GM21526 (cell line): ENCODE measurements at regions not wholly inside any gene's neighbourhood (a gene's known extent, or its start where the extent isn't known, plus 50 kb on each side); places are given as distances from the start of the nearest gene placed in this dataset.
"Not testable (repeated sequence)": the region's sequence is repeated elsewhere in the genome, so short reads cannot be mapped to it uniquely, and the experiment has no call there.

Source experiments
- ATAC-seq: cut with Tn5 transposase; IDR thresholded peaks from one replicate; pipeline ENCODE4 v1.9.1; 2021; ENCODE audit warnings: moderate library complexity; ENCODE audit not compliant: unreplicated experiment, low FRiP score

DNA sequence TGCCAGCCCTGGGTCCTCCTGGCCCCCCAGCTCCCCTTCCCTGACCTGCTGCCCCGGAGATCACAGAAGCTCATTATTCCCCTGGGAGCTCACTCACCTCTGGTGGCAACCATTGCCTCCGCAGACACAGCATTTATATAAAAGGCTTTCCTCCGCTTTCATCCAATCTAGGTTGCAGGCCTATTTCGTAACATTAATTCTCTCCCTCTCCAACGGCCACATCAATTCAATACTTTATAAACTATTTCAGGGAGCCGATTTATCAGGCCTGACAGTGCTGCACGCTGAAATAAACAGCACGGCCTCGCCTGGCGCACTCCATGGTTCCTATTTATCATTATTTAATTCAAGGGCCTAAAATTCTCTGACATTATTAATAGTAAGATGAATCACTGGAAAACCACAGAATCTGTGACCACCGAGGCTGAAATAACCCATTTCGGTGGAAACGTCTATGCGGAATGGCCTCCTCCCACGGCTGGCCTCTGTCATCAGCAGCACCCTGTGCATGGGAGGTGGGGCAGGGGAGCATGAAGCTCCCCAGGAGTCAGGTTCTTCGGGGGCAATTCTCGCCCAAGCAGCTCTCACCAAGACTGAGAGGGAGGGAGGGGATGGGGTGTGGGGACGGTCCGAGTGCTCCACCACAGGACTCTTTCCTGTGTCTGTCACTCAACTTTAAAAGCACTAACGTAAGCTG lies 249.3 kb upstream of the PFKP start:
- no peak for ATAC-seq

DNA sequence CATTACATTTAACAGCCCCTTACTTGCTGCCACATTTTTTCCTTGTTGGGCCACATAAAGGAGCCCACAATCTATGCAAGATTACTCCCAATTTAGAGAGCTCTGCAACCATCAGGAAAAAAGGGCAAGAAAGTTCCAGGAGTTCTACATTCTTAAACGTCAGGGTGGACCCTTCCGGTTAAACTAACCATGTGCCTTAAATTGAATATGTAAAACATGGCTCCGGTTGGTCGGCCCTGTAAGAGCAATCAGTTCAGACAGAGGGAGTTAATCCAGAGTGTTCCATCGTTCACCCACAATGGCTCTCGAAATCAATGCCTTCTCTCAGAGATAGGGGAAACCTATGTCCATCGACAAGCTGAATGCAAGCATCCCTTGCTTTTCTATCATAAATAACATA lies 253.7 kb upstream of the PFKP start:
- no peak for ATAC-seq

DNA sequence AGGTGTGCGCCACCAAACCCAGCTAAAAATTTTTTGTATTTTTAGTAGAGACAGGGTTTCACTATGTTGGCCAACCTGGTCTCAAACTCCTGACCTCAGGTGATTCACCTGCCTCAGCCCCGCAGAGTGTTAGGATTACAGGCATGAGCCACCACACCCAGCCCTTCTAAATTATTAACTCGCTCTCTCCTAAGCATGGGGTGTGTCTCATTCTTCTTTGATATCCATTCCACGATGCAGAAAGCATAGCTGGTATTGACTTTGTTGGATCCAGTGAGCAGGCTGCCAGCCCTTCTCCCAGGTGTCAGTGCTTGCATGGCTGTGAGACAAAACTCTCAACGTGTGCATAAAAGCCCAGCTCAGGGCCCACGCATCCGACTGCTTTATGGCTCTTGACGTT lies 254.1 kb upstream of the PFKP start:
- no peak for ATAC-seq

DNA sequence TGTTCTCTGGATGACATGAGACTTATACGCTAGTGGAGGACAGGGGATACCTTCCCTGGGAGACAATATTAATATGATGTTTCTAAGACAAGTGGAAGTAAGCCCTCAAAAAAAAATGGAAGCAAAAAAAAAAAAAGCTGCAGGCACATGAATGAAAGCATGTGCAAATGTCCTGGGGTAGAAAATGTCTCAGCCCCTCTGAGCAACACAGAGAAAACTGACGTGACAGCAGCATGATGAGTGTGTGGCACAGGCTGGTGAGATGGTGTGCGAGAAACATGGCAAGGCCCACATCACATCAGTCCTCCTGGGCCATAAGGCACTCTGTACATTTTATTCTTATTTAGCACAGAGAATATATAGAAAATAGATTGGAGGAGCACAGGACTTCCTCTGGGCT lies 254.7 kb upstream of the PFKP start:
- ATAC-seq, result no peak

DNA sequence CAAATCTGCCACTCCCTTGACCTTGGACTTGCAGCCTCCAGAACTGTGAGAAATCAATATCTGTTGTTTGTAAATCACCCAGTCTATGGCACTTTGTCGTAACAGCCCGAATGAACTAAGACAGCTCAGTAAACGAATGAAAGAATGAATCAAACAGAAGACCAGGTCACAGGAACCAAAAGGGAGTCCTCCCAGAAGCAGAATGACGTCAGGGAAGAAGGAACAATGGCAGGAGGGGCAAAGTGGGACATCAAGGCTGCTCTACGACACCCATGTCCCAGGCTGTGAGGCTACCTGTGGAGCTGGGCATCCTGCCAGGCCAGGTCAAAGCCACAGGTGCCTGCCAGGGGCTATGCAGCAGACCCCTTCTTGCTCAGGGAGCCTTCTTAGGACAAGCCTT lies 267.2 kb upstream of the PFKP start:
- ATAC-seq, result no peak

DNA sequence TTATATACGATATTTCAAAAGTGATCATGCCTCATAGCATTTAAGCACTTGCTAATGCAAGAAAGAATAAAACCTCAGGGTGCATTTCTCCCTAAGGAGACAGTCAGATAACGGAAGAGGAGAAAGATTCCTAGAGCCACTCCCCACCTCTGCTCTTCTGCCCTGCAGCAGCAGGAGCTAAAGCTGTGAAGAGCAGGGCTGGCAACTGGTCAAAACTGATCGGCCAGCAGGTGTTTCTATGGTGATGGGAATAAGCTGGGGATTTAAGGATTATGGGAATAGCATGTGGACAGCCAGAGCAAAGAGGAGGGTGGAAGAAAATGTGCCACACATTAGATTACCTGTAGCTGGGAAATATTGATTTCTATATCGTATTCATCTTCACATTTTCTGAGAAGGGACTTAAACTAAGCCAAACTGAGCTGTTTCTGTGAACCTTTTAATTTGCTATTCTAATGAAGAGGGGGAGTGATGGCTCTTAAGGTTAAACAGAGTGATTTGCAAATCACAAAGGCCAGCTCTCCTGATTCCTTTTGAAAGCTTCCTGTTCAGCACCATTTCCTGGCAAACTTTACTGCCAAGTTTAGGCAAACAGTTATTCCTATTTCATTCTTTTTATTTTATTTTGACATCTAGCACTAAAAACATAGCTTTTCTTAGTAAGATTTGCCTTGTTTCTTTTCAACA lies 268.9 kb upstream of the PFKP start:
- no peak for ATAC-seq

DNA sequence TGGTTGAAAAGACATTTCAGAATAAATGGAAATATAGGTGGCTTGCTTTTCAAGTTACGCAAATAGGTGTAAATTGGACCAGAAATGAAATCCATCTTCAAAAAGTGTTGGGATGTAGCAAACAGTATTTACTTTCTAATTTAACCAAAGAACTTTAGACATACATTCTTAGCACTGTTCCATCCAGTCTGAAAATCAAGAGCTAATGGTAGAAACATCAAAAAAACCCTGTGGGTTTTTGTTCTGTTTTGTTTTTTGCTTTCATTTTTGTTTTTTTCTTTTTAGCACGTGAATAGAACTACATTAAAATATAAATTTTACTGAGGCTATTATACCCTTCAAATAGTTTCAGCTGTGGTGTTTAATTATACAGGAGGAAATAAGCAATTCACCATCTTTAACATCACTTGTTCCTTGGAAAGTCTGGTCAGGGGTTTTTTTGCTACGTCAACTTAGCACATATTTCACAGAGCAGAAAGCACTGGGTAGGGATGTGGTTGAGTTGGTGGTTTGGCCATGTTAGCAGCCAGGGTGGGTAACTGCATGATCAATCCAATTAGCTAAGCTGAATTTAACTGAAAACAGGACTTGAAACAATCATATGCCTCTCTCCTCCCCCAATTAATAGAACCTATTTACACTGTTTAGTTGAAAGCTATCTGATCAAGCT lies 275.4 kb upstream of the PFKP start:
- ATAC-seq, result peak; percentile 71

DNA sequence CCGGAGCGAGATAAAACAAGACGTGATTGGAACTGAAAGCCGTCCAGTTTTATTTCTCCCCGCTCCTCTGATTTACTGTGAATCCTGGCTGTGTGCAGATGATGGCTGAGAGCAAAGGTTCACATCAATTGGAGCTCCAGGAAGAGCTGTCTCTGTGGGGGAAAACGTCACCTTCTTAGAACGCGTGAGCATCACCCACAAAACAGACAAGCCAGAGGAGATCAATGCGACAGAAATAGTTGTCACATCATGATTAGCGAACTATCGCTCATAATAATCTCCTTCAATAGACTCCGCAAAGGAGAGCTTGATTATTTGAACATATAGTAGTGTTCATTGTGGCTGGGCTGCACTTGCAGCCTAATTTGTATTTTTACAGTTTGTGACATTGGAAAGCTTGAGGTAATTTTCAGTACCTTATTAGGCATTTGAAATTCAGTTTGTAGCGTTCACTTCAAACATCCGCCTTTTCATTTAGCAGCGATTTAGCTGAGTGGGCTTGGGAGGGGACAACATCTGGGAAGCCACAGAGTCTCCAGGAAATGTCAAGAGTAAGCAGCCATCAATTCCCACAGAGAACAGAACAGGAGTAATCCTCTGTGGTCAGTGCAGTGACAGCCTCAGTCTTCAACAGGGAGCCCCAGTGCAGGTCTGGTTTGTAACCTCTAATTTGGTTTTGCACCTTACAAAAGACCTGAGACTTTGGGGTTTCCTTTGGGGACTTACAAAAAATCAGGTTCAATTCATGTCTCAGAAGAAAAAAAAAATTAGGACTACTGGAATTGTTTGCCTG lies 276.8 kb upstream of the PFKP start:
- no peak for ATAC-seq

DNA sequence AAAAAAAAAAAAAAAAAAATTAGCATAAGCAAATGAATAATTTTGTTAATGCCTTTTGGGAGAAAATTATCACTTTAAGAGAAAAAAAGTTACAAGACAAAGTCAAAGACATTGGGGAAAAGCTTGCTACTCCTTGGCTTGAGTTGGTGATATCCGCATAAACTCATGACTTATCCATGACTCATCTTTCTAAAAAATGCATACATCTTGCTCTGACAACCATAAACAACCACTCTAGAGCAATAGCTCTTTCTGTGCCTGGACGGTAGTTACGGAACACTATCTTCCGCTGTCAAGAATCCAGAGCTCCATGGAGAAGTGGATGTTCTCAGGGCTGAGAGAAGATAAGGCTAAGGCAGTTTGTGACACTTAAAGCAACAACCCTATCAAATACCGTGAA lies 281.1 kb upstream of the PFKP start:
- no peak for ATAC-seq

DNA sequence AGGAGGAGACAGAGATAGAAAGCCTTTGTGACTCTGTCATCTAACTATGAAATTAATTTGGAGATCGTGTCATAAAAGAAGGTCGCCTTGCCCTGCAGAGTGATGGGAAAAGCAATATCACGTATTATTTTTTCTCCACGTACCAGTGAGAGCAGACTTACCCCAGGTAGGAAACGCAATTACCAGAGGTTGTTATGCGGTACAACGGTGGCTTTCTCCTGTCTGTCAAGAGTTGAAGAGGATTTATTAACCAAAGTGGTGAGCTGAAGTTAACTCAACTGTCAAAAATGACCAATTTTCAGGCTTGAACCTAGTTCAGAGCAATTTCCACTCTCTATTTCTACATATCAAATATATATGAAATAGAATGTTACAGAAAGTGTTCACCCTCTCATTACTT lies 282.6 kb upstream of the PFKP start:
- ATAC-seq, result no peak

DNA sequence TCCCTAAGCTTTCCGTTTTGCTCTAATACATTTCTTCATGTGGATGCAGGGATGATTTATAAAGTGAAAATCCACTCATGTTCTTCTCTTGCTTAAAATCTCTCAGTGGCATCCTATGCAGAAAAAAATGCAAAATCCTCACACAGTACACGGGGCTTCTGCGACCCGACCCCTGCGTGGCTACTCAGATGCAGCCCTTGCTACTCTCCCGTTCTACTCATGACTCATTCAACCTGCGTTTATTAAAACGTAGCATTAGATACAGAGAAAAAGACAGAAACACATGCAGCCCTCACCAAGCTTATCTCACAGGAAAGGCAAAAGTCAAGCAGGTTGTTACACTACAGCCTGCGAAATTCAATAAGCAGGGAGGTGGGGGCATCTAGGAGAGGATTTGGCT lies 284.4 kb upstream of the PFKP start:
- ATAC-seq, result no peak

DNA sequence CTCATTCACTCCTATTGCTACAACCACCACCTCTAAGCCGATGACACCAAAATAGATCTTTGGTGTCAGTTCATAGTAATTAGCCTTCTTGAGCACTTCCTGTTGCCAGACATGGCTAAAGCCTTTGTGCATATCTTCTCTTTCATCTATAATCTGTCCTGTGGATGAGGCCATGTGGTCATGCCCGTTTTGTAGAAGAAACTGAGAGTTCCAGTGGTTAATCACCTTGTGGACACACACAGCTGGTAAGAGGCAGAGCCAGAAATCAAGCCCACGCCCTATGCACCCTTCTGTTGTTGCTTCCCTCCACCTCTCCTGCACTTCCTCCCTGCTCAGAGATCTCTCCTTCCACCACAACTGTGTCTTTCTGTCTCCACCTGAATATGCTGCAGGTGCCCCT lies 285.1 kb upstream of the PFKP start:
- ATAC-seq, result no peak

DNA sequence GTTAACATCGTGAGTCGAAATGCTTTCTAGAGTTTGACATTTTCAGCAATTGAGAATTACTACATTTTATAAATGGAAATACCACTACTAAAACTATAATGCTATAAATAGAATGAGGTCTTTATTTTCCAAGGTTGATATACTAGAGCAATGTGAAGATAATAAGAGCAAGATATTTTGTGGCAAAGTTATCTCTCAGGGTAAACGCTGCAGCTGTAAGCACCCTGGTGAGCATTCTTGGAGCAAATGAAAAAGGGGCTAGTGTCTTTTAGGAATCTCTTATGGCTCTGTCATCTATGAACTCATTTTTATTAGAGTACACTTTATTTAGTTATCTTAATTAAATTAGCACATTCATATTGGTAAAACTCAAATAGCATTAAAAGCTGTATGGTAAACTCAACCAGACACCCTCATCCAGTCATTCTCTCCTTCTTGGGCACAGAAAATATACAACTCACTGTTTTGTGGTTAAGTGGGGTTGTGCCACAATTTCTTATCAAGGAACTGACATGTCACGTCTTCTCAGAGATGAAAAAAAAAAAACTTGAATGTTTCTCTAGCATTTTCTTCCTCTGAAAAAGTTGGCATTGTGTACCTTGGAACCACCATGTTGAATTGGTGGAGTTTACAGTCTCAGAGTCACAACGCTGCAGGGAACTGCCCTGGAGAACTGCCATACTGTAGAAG lies 289.5 kb upstream of the PFKP start:
- ATAC-seq, result no peak

DNA sequence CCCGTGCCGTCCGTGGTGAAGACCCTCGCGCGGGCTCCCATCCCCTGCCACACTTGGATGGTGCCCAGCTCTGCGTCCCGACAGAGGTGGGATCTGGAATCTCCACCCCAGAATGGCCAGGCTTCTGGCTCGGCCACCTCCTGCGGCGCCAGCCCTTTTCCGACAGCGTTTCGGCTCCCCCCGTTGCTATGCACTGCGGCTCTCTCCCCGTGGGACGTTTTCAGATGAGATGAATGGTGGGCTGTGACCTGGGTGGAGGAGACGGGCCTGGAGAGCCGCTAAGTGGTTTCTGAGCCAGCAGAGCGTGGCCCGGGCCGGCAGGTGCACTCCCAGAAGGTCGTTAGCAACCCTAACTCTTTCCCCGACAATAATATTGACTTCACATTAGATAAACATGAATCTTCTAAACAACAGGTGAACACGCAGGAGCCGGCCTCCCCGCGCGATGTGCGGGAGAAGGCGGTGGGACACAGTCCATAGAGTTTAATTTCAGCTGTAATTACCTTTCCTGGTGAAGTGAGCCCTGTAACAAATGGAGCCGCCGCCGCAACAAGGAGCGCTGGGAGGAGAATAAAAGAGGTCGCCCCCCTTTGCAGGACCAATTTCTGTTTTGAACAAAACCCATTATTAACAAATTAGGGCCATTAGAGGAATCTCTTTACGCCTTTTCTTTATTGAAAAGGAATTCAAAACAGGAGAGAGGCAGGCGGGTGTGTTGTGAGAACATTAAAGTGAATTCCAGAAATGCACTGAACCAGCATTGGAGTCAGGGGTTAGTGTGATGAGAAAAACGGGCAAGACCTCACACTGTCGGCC lies 294.3 kb upstream of the PFKP start:
- ATAC-seq, result no peak

DNA sequence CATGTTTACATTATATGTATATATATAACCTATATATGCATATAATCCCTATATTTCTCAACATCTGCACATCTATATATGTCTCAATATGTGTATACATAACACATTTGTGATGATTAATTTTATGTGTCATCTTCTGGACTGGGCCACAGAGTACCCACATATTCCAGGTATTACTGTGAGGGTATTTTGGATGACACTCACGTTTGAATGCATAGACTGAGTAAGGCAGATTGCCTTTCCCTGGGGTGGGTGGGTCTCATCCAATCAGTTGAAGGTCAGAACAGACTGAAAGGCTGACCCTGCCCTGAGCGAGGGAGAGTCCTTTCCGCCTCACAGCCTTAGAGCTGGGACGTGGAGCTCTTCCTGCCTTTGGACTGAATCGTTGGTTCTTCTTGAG lies 295.2 kb upstream of the PFKP start:
- no peak for ATAC-seq

DNA sequence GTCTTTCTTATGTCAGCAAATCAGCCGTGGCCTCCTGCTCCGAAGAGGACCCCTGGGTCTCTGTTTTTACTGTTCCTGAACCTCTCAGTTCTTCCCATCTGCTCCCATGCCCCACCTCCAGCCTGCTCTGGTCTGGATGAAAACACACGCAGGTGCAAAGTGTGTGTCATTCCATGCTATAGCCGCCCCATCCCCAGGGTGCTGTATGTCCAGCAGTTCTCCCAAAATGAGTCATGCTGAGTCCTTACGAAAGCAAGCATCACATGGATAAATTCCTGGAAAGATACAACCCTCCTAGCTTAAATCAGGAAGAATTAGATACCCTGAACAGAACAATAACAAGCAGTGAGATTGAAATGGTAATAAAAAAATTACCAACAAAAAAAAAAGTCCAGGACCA lies 300.1 kb upstream of the PFKP start:
- ATAC-seq, result not testable (repeated sequence)

DNA sequence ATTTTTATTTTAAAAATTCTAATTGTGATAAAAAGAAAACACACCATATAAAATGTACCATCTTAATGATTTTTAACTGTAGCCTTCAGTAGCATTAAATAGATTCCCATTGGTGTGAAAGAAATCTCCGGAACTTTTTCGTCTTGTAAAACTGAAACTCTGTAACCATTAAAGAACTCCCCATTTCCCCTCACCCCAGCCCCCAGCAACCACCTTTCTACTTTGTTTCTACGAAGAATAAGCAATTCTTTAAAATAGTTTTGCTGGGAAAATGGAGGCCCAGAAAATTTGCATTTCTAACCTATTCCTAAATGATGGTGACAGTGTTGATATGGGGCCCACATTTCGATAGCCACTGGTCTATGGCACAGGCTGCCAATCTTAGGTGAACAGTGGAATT lies 305.4 kb upstream of the PFKP start:
- no peak for ATAC-seq

DNA sequence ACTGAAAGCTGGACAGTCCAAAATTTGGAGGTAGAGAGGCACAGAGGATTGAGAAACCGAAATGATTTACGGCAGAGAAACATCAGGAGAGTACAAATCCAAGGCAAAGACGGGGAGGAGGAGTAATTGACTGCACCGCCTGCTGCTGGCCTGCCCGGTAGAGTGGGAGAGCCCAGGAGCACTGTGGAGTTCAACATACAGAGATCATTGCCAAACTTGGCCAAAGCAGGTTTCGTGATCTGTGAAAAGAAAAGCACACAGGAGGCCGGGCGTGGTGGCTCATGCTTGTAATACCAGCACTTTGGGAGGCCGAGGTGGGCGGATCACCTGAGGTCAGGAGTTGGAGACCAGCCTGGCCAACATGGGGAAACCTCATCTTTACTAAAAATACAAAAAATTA lies 306.0 kb upstream of the PFKP start:
- no peak for ATAC-seq

DNA sequence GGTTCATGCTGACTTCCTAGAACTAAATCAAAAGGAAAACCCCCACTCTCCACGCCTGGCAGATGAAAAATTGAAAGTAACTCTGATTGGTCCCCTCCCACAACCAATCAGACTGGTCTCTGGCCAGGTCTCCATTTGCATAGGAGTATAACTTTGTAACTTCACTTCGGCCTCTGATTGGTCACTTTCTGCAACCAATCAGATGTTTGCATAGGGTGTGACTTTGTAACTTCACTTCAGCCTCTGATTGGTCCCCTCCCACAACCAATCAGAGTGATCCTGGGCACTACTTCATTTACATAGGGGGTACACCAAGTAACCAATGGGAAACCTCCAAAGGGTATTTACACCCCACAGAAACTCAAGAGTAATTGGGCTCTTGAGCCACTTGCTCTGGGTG lies 306.6 kb upstream of the PFKP start:
- ATAC-seq, result no peak

DNA sequence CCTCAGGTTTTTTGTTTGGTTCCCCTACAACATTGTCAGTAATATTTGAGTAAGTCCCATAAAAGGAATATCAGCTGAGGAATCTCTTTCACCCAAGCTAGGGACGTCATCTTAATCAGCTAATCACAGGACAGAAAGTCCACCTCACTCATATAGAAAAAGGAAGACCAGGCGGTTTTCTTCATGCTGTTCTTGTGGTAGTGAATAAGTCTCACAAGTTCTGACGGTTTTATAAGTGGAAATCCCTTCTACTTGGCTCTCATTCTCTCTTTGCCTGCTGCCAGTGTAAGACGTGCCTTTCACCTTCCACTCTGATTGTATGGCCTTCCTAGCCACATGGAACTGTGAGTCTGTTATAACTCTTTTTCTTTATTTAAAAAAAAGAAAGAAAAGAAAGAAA lies 308.1 kb upstream of the PFKP start:
- no peak for ATAC-seq
